Fibroblast of skin of right quadriceps (primary cell): ENCODE measurements at regions not wholly inside any gene's neighbourhood (a gene's known extent, or its start where the extent isn't known, plus 50 kb on each side); places are given as distances from the start of the nearest gene placed in this dataset.
"Not testable (repeated sequence)": the region's sequence is repeated elsewhere in the genome, so short reads cannot be mapped to it uniquely, and the experiment has no call there.

Experiments
- DNase-seq: peaks from one replicate; pipeline ENCODE4 v3.0.0-alpha.2; 2013

DNA sequence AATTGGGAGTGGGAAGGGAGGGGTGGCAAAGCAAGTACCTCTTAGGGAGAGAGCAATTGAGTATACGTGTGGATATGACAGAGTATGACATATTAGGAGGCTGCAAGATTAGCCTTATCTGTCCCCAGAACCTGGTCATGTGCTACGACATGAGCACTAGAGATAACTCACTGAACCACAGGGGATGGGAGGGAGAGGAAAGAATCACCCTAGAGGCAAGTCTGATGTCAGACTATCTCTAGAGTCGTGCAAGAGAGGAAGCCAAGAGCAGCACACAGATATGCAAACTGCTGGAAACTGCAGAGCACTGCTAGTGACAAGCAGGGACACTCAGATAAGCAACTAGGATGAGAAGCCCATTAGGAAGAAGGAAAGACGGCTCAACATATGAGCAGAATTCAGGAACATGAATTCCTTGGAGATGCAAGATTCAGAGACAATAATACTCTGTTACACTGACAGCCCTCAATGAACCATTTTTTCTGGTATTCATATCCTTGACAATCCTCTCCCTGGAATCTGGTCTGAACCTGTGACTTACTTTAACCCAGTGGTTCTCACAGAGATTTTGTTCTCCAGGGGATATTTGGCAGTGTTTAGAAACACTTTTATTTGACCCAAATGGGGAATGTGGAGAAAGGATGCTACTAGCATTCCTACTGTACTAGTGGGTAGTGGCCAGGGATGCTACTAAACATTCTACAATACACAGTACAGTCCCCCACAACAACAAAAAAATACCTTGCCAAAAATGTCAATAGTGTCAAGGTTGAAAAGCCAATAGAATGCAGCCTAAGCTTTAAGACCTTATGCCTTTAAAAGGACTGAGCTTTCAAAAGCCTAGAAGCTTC lies 84.0 kb upstream of the BMP2K start:
- DNase-seq, result no peak

DNA sequence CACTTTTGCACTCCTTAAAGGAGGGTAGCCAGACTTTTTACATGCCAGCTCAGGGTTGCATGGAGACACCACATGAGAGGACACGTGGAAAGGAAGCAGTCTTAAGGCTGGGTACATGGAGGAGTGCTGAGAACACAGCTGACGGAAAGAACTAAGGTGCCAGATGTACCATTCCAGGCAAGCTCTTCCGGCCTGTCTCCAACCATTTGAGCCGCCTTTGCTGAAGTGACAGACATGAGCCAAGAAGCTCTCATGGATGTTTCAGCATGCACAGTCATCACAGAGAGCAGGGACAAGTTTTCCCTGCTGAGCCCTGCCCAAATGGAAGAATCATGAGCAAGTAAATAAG lies 83.4 kb upstream of the BMP2K start:
- no peak for DNase-seq

DNA sequence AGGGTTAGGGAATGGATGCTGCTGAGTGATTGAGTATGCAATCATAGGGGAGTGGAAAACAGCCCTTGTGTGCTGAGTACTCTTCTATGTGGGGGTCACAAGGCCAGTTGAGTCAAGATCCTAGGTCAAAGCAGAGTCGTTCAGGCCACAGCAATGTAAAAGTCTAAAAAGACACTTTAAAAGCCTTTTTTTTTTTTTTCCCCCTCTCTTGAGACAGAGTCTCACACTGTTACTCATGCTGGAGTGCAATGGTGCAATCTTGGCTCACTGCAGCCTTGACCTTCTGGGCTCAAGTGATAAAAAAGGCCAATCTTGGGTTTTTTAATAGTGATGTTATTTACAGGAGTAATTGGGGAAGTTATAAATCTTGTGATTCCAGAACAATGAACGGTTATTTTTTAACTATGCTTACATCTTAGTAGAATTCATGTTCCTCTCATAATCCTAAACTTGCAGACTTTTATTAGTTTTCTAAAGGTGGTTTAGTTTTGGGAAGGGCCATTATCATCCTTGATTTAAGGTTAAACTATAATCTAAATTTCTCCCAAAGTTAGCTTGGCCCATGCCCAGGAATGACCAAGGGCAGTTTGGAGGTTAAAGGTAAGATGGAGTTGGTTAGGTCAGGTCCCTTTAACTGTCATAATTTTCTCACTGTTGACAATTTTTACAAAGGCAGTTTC lies 82.2 kb upstream of the BMP2K start:
- DNase-seq, result peak; percentile 46

DNA sequence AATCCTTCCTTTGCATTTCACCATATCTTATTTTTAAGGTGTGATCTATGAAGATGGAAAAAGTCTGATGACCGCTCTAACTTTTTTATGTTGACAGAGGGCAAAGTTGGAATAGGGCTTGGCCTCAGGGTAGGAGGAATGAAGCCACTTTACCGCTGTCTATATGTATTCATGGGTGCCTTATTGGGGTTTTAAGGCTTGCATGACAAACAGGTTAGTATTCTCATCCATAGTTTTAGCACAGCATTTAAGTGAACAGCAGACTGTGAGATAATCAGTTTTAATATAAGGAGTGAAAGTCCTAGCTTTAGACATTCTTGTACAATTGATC lies 81.7 kb upstream of the BMP2K start:
- no peak for DNase-seq

DNA sequence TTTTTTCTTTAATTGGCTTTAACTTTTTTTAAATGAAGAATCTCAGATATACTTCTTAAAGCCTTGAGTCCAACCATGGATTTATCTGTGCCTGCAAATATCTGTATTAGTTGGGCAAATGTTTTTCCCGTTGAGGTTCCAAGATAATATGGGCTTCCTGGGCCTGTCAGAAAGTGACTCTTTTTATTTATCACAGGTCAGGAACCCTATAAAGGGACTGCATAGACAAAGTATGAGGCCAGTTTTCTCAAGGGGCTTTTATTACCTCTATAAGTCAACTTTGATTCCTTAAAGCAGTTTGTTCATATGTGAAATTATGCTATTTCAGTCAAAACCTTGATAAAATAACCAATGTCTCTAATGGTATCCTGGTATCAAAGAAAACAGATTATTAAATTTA lies 80.2 kb upstream of the BMP2K start:
- no peak for DNase-seq

DNA sequence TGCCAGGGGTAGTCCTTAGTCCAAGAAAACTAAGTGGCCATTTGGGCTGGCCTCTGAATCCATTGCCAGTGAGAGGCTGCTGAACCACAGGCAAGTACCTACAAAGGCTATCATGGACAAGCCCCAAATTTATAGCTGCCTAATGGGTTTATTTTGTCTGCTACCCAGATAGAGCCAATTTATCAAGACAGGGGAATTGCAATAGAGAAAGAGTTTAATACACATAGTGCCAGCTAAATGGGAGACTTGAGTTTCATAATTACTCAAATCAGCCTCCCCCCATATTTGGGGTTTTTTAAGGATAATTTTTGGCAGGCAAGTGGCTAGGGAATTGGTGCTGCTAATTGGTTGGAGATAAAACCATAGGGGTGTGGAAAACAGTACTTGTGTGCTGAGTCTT lies 73.1 kb upstream of the BMP2K start:
- no peak for DNase-seq

DNA sequence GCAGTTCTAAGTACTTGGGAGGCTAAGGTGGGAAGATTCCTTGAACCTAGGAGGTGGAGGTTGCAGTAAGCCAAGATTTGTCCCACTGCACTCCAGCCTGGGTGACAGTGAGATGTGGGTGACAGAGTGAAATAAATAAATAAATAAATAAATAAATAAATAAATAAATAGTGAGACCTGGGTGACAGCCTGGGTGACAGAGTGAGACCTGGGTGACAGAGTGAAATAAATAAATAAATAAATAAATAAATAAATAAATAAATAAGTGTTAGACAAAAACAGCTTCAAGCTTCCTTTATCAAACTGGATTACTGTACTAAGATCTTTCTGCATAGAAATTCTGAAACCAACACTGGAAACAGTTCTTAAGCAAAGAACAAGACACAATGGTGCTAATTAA lies 71.8 kb upstream of the BMP2K start:
- no peak for DNase-seq

DNA sequence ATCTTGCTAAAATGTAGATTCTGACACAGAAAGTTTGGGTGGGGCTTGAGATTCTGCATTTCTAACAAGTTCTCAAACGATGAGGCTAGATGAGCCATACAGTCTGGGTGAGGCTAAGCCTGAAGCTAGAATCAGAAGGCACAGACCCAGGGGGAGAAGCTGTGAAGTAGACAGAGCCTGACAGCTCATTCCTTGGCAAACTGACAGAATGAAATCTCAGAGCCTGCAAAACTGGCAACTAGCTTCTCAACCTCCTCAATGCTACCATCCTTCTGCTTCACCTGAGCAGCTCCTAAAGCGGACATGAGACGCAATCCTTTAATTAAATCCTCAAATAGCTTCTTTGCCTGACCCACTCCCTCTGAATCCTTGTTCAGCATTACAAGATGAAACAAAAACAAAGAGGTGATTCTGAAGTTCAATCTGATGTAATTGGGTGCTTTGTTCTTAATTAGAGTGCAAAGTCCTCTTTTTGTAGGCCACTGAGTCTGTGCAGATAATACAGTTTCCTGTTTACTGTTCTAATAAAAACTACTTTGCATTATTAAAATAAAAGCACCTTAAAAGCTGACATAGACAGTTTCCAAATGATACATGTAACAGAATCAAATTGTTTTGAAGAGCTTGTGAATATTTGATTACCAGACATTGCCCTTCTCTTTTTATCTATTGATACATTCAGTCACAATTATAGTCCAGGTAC lies 71.0 kb upstream of the BMP2K start:
- DNase-seq, result peak; percentile 65

DNA sequence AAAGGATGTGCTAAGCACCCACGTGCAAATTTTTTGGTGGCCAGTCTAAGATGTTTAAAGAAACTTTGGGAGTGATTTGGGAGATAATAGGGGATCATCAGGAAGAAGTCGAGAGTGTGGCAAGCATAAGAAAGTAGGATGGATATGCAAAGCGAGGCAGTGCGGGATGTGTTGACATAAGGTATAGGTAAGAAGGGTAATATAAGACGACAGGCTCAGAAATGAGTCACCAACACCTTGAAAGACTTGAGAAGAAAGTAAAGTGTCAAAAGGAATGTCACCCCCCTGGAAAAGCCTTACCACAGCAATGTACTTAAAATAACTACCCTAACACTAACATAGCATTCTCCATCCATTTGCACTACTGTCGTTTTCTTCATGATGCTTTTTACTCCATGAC lies 69.8 kb upstream of the BMP2K start:
- DNase-seq, result no peak

DNA sequence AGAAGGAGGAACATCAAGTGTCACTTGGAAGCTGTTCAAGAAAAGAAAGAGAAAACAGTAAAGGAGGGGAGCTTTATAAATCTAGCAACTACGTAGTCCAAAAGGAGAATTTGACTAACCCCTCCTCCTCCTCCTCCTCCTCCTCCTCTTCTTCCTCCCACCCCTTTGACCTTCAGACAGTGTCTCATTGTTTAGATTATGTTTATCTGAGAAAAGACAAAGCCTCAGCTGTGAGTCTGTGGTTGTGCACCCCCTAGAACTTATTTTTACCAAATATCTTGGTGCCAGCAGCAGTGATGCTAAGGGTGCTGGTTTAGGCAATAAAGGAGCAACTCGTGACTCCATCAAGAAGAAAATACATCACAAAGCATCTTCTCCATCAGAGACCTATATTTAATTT lies 68.9 kb upstream of the BMP2K start:
- no peak for DNase-seq

DNA sequence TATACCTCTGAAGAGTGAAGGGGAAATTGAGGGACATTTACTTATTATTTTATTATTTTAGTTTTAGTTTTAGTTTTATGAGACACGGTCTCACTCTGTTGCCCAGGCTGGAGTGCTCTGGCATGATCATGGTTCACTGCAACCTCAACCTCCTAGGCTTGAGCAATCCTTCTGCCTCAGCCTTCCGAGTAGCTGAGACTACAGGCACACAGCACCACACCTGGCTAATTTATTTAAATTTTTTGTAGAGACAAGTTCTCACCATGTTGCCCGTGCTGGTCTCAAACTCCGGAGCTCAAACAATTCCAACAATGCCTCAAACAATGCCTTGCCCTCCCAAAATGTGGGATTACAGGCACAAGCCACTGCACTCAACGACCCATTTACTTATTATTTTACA lies 68.4 kb upstream of the BMP2K start:
- DNase-seq, result no peak

DNA sequence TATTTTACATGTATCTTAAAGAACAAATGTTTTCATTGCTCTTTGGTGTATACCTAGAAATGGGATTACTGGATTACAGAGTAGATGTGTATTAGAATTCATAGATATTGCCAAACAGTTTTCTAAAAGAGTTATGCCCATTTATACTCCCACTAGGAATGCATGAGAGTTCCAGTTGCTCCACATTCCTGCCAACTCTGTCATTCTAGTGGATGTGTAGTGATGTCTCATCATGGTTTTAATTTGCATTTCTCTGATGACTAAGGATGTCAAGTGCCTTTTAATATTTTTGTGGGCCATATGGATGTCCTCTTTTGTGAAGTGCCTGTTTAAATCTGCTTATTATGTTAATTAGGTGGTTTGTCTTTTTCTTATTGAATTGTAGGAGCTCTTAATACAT lies 65.6 kb upstream of the BMP2K start:
- peak; percentile 59 for DNase-seq

DNA sequence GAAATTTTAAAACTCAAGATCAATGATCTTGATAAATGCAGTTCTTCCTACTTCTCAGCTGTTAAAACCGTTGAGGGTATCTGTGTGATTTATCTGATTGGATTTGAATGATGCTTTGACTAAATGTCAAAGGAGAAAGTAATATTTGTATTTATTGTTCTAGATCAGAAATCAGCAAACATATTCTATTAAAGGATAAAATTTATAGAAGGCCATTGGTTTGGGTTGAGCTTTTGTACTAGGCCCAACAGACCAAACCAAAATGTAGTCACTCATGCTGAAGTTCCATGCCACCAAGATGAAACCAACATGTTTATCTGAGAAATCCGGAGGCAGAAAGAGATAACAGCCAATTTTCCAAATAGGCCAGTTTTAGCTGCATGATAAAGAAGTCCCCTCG lies 64.5 kb upstream of the BMP2K start:
- DNase-seq, result no peak

DNA sequence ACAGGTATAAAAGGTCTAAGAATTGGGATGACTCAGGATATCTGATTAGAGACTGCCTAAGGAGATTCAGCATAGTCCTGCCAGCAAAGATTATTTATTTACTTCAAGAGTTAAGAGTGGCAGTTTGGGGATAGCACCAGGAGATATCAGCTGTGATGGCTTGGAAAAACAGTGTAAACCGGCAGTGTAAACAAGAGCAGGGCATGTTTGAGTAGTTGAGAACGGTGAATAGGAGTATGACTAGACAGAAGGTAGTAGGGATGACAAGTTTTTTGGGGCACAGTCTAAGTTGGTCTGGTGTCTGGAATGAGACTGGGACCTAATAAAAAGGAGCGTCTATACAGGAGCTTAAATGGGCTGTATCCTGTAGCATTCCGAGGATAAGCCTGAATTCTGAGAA lies 61.6 kb upstream of the BMP2K start:
- DNase-seq, result not testable (repeated sequence)

DNA sequence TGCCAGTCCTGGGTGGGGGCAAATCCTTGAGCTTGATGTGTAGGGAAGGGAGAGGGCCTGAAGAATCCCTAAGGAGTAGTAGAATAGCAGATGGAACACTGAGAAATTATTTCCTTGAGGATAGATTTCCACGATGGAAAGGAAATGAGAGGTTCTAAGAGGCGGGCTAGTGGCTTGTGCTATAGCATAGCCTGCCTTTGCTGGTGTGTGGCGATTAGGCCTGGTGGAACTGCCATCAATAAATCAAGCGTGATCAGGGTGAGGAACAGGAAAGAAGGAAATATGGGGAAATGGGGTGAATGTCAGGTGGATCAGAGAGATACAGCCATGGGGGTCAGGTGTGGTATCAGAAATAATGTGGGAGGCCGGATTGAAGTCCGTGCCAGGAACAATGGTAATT lies 60.8 kb upstream of the BMP2K start:
- not testable (repeated sequence) for DNase-seq

DNA sequence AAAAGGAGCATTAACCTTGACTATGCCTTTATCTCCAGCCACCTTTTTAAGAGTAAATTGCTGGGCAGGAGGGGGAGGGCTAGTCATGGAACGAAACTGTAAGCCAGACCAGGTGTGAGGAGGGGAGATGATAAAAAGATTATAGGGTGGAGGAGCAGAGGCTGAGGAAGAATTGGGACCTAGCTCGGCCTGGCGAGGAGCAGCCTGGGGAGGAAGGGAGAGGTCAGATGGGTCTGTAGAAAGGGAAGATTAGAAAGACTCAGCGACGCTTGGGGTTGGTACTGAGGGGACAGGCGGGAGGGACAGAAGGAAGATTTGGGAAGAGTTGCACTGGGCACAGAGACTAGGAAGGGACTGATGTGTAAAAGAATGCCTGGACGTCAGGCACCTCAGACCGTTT lies 58.4 kb upstream of the BMP2K start:
- DNase-seq, result not testable (repeated sequence)

DNA sequence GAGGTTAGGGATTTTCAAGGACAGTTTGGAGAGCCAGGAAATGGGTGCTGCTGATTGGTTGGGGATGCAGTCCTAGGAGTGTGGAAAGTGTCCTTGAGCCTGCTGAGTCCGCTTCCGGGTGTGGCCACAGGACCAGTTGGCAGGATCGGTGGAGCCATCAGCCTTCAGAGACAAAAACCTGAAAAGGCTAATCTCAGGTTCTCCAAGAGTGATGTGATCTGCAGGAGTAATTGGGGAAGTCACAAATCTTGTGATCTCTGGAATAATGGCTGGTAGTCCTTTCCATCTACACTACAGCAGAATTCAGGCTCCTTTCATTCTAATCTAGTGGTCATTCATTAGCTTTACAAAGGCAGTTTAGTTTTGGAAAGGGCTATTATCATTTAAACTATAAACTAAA lies 55.9 kb upstream of the BMP2K start:
- no peak for DNase-seq

DNA sequence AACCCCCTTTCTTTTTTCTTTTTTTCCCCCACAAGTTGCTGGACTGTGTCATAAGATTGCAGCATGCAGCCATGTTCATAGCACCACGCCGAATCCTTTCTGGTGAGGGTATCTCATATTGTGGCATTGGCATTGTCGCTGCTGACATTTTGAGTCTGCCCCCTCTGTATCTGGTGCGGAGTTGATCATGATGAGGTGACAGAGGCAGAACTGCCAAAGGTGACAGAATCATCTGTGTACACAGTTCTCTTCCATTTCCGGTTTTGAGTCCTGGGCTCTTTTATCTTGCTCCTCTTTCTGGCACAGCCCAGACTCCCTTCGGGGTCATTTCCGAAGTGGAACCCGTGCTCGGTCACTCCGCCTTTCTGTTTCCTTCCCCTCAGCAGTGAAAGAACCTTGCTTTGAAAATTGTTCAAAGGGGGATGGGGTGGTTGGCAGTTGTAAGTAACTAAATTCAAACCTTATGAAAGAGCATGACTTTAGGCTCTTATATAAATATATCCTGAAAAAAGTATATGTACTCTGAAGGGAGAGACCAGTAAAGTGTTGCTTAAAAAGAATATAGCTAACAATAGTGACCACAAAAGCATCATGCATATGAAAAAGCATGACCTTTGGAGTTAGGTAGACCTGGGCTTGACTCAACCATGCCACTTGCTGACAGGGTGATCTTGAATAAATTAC lies 55.0 kb upstream of the BMP2K start:
- no peak for DNase-seq

DNA sequence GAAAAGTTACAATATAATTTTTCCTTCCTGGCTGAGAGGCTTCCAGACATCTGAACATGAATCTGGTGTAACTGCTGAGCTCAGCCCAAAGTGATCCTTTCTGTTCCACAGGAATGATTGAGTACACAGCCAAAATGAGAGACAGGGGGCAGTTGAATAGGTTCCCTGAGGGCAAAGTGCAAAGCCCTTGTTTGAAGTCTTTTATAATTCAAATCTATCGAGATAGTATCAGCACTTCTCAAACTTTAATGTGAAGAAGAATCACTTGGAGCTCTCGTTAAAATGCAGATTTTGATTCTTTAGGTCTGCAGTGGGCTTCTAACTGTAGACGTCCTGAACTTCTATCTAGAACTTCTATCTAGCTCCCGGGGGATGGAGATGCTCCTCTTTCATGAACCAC lies 54.4 kb upstream of the BMP2K start:
- no peak for DNase-seq

DNA sequence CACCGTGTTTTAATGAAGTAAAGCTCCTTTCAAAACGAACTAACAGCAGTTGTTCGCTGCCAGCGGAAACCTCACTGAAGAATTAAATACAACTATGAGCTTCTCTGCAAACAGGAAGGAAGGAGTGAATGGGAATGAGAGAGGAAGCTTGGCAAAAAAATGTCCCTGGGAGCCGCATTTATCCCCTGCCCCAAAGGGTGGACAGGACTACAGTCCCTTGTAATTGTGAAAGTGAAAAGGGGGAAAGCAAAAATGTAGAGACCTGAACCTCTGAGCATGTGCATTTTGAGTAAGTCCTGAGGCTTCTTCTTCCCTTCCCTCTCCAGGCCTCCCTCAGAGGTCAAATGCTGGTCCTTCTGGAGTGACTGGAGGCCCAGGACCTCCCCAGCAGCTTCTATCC lies 53.8 kb upstream of the BMP2K start:
- DNase-seq, result no peak

DNA sequence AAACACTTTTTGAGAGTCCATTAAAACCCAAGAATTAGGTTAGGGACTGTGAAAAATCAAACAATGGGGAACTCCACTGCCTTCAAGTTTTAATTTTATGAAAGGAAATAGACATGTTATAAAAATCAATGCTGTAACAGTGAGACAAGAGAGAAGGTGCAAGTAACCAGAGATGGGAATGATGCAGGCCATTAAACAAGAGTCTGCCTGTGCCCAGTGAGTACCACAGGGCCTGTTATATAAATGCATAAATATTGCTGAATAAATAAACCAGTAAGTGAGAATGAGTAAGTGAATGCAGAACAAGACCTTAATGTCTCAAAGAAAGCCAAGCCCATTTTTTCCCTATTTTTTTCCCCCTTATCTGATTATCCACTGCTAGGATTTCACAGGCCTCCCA lies 53.3 kb upstream of the BMP2K start:
- no peak for DNase-seq
